Esophagus muscularis mucosa (tissue), 4 donors: ENCODE measurements at regions not wholly inside any gene's neighbourhood (a gene's known extent, or its start where the extent isn't known, plus 50 kb on each side); places are given as distances from the start of the nearest gene placed in this dataset.

Experiments used
- DNase-seq: peaks from one replicate; pipeline ENCODE4 v3.0.0-alpha.2; 2017; ENCODE audit errors: extremely low spot score
- H3K27ac ChIP-seq, 4 donors: fragments of 200-600 bp; sonication (generic); replicated peaks in 1 of 4; 1 replicate in 3 of 4; 2 replicates in 1 of 4; pipeline ENCODE4 v1.5.1; 2016 to 2019; ENCODE audit warnings: mild to moderate bottlenecking in 1 of 4
- H3K27me3 ChIP-seq, 4 donors: fragments of 200-600 bp; sonication (generic); one replicate each; pipeline versions ENCODE4 v1.5.1 to v1.6.0; 2016 to 2019
- H3K36me3 ChIP-seq, 4 donors: fragments of 200-600 bp; sonication (generic); one replicate each; pipeline ENCODE4 v1.5.1; 2016 to 2019
- H3K4me1 ChIP-seq, 4 donors: fragments of 200-600 bp; sonication (generic); one replicate each; pipeline ENCODE4 v1.5.1; 2016 to 2019
- H3K4me3 ChIP-seq, 4 donors: fragments of 200-600 bp; sonication (generic); 1 replicate in 2 of 4; 2 replicates in 2 of 4; pipeline ENCODE4 v1.5.1; 2016 to 2019; ENCODE audit warnings: mild to moderate bottlenecking in 4 of 4, moderate library complexity in 1 of 4
- H3K9me3 ChIP-seq, 4 donors: fragments of 200-600 bp; sonication (generic); 1 replicate in 3 of 4; 2 replicates in 1 of 4; pipeline ENCODE4 v1.5.1; 2016 to 2019
- CTCF ChIP-seq, 3 experiments: fragments of 200-600 bp in 2 of 3; fragments of 450-650 bp in 1 of 3; sonication (generic) in 2 of 3; IDR thresholded peaks; one replicate each; pipeline ENCODE4 v1.5.1; 2017 to 2019; ENCODE audit warnings: antibody characterized with exemption in 3 of 3, mild to moderate bottlenecking in 2 of 3, moderate library complexity in 1 of 3
- EP300 ChIP-seq: sonication (generic); formaldehyde crosslinking; IDR thresholded peaks from one replicate; pipeline ENCODE4 v1.6.1; 2017; ENCODE audit warnings: antibody characterized with exemption
- POLR2A ChIP-seq: fragments of 450-650 bp; IDR thresholded peaks from one replicate; pipeline ENCODE4 v1.6.1; 2017; ENCODE audit warnings: antibody characterized with exemption, moderate library complexity, mild to moderate bottlenecking, low read depth
- POLR2AphosphoS5 ChIP-seq, 2 donors: sonication (generic); formaldehyde crosslinking; IDR thresholded peaks; one replicate each; pipeline ENCODE4 v1.6.1; 2017; ENCODE audit warnings: antibody characterized with exemption in 2 of 2
- WGBS: methylation state at CpG from one replicate; pipeline ENCODE4 v1.1.5; 2018; 5-methylcytosine and 5-hydroxymethylcytosine counted together
- intact Hi-C: fragments of 100-400 bp; cut with DNase I; formaldehyde crosslinking; loops from one replicate; pipeline ENCODE4 v1.15.1; 2023

- Histone ChIP-seq H3K36me3 (no peaks in the 10 kb centered on the region), H3K4me1 (no peaks in the 10 kb centered on the region), H3K4me3 (no peak overlapping the region), H3K27ac (no peak overlapping the region), H3K9me3 (no peaks in the 10 kb centered on the region), H3K27me3 (peaks cover 0 to 58% (median 4%) of the 10 kb centered on the region in 4 donors)
- intact Hi-C loops = no loop called here
- TF ChIP-seq POLR2AphosphoS5 (IDR thresholded peaks at IDR 0.05) (no peak), POLR2A (no peak), EP300 (no peak), CTCF (IDR thresholded peaks at IDR 0.05) (no peak)
- peak; percentile 89 for DNase-seq
- 85% methylated on average over 5 of the region's 5 CpGs for WGBS
These were observed 62.2 kb upstream of the ACAN start for GRCh38 chr15:88741046-88741445.

- intact Hi-C loops = no loop called here
- no peaks in the 10 kb centered on the region for H3K9me3 ChIP-seq
- WGBS = 69% methylated on average over 13 of the region's 31 CpGs
- TF ChIP-seq CTCF (IDR thresholded peaks at IDR 0.05) (no peak), POLR2A (no peak), EP300 (no peak), POLR2AphosphoS5 (IDR thresholded peaks at IDR 0.05) (no peak)
- H3K4me3 ChIP-seq = no peak overlapping the region
- peak; percentile 53 for DNase-seq
- no peaks in the 10 kb centered on the region for H3K36me3 ChIP-seq
- no peak overlapping the region for H3K27ac ChIP-seq
- H3K4me1 ChIP-seq = no peaks in the 10 kb centered on the region
- peaks cover 0 to 56% (median 4%) of the 10 kb centered on the region in 4 donors for H3K27me3 ChIP-seq
These were observed 61.6 kb upstream of the ACAN start for GRCh38 chr15:88741671-88742070.

- Histone ChIP-seq H3K36me3 (no peaks in the 10 kb centered on the region), H3K4me1 (no peaks in the 10 kb centered on the region), H3K9me3 (no peaks in the 10 kb centered on the region), H3K4me3 (no peak overlapping the region), H3K27me3 (peaks cover 0 to 53% (median 4%) of the 10 kb centered on the region in 4 donors), H3K27ac (no peak overlapping the region)
- TF ChIP-seq POLR2AphosphoS5 (IDR thresholded peaks at IDR 0.05) = no peak
- TF ChIP-seq CTCF (IDR thresholded peaks at IDR 0.05) = no peak
- TF ChIP-seq EP300 = no peak
- no peak for TF ChIP-seq POLR2A
- peak; percentile 45 for DNase-seq
- 100% methylated on average over 2 of the region's 4 CpGs for WGBS
- intact Hi-C loops = no loop called here
These were observed 61.1 kb upstream of the ACAN start for GRCh38 chr15:88742161-88742560.

- Histone ChIP-seq H3K4me1 (no peaks in the 10 kb centered on the region), H3K4me3 (no peak overlapping the region), H3K27me3 (peaks cover 0 to 45% (median 3%) of the 10 kb centered on the region in 4 donors), H3K36me3 (no peaks in the 10 kb centered on the region), H3K27ac (no peak overlapping the region), H3K9me3 (no peaks in the 10 kb centered on the region)
- DNase-seq = peak; percentile 74
- 45% methylated on average over 6 of the region's 7 CpGs for WGBS
- intact Hi-C loops = no loop called here
- TF ChIP-seq EP300 (no peak), POLR2A (no peak), CTCF (IDR thresholded peaks at IDR 0.05) (no peak), POLR2AphosphoS5 (IDR thresholded peaks at IDR 0.05) (no peak)
These were observed 58.7 kb upstream of the ACAN start for GRCh38 chr15:88744548-88745020.

- intact Hi-C loops = no loop called here
- Histone ChIP-seq H3K27ac (no peak overlapping the region), H3K4me1 (no peaks in the 10 kb centered on the region), H3K36me3 (no peaks in the 10 kb centered on the region), H3K4me3 (no peak overlapping the region), H3K9me3 (no peaks in the 10 kb centered on the region), H3K27me3 (peaks cover 0 to 44% (median 3%) of the 10 kb centered on the region in 4 donors)
- TF ChIP-seq POLR2AphosphoS5 (IDR thresholded peaks at IDR 0.05) (no peak), CTCF (IDR thresholded peaks at IDR 0.05) (no peak), EP300 (no peak), POLR2A (no peak)
- DNase-seq = no peak
- 51% methylated on average over 2 of the region's 2 CpGs for WGBS
These were observed 58.2 kb upstream of the ACAN start for GRCh38 chr15:88745065-88745464.
